ENCODE measurements at regions not wholly inside any gene's neighbourhood (a gene's known extent, or its start where the extent isn't known, plus 50 kb on each side); places are given as distances from the start of the nearest gene placed in this dataset.

GRCh38 chr16:54203851-54204505 is 82.6 kb downstream of the IRX3 start:
- TF ChIP-seq POLR2A (IDR thresholded peaks at IDR 0.05) (no peak), CTCF (IDR thresholded peaks at IDR 0.05) (no peak)
